Cardiac muscle cell (in vitro differentiated cells and primary cell): ENCODE measurements at regions not wholly inside any gene's neighbourhood (a gene's known extent, or its start where the extent isn't known, plus 50 kb on each side); places are given as distances from the start of the nearest gene placed in this dataset.

Experiments
- DNase-seq, 2 donors: peaks; one replicate each; pipeline versions ENCODE4 v3.0.0 to v3.0.0-alpha.2; 2010 to 2017; ENCODE audit warnings: low read depth in 1 of 2, low spot score in 1 of 2
- H3K27ac ChIP-seq: fragments of 200-600 bp; sonication (generic); 2 replicates; pipeline ENCODE4 v1.5.1; 2016
- H3K27me3 ChIP-seq: fragments of 200-600 bp; sonication (generic); 2 replicates; pipeline ENCODE4 v1.6.0; 2016; ENCODE audit warnings: control low read depth
- H3K36me3 ChIP-seq: fragments of 200-600 bp; sonication (generic); 2 replicates; pipeline ENCODE4 v1.5.1; 2016; ENCODE audit warnings: control low read depth
- H3K4me1 ChIP-seq: fragments of 200-600 bp; sonication (generic); 2 replicates; pipeline ENCODE4 v1.8.1; 2017; ENCODE audit warnings: low read depth, mild to moderate bottlenecking, mixed run types
- H3K4me3 ChIP-seq: fragments of 200-600 bp; sonication (generic); 2 replicates; pipeline ENCODE4 v1.5.1; 2016; ENCODE audit warnings: mild to moderate bottlenecking
- H3K9me3 ChIP-seq: fragments of 200-600 bp; sonication (generic); 2 replicates; pipeline ENCODE4 v1.5.1; 2017; ENCODE audit warnings: low read depth, mild to moderate bottlenecking, control low read depth
- TF ChIP-seq, protein P1 (sequence below): IDR thresholded peaks from 2 replicates; pipeline ENCODE4 v1.5.1; 2012; ENCODE audit warnings: low read depth, mild to moderate bottlenecking, low read length

DNA sequence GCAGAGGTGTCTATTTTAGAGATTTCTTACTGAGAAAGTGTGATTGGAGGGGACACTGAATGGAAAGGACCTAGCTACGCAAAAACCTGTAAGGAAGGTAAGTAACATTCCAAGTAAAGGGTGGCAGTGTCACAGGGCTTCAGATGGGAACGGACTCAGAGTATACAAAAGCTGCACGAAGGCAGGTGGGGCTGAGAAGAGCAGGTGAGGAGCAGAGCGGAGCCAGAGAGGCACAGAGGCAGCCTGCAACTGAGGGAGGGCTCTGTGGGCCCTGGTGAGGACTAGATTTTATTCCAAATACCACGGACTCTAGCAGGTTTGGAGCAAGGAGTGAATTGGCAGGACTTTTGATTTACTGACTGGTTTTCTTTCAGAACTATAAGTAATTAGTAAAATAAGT, 331.3 kb upstream of the PKDCC start:
- no peak for DNase-seq
- no peaks in the 10 kb centered on the region for H3K9me3 ChIP-seq
- H3K4me1 ChIP-seq = no peaks in the 10 kb centered on the region

DNA sequence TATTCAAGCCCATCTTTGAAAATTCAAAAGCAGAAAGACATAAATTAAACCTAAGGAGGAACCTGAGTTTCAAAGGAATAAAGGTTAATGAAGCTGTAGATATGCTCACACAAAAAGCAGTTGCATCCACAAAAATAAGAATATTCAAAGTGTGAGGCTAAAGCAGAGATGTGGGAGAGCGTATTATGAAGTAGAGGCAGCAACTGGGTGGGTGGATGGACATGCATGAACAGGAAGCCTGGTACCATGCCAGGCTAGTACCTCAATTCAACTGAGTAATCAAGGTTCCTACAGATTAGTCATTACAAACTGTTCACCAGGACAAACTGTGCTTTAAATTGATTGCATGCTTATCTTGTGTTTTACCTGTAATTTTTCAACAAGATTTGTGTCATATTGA, 330.0 kb upstream of the PKDCC start:
- peaks cover under 1% of the 10 kb centered on the region for H3K4me1 ChIP-seq
- no peaks in the 10 kb centered on the region for H3K27me3 ChIP-seq
- TF ChIP-seq, protein P1, sequence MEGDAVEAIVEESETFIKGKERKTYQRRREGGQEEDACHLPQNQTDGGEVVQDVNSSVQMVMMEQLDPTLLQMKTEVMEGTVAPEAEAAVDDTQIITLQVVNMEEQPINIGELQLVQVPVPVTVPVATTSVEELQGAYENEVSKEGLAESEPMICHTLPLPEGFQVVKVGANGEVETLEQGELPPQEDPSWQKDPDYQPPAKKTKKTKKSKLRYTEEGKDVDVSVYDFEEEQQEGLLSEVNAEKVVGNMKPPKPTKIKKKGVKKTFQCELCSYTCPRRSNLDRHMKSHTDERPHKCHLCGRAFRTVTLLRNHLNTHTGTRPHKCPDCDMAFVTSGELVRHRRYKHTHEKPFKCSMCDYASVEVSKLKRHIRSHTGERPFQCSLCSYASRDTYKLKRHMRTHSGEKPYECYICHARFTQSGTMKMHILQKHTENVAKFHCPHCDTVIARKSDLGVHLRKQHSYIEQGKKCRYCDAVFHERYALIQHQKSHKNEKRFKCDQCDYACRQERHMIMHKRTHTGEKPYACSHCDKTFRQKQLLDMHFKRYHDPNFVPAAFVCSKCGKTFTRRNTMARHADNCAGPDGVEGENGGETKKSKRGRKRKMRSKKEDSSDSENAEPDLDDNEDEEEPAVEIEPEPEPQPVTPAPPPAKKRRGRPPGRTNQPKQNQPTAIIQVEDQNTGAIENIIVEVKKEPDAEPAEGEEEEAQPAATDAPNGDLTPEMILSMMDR = no peak
- no peaks in the 10 kb centered on the region for H3K36me3 ChIP-seq
- H3K27ac ChIP-seq = no peak overlapping the region
- DNase-seq = no peak
- H3K9me3 ChIP-seq = no peaks in the 10 kb centered on the region
- no peak overlapping the region for H3K4me3 ChIP-seq

More for the DNA sequence above, 331.3 kb upstream of the PKDCC start:
- TF ChIP-seq, protein P1 = no peak
- H3K36me3 ChIP-seq = no peaks in the 10 kb centered on the region
- no peak overlapping the region for H3K4me3 ChIP-seq
- no peaks in the 10 kb centered on the region for H3K27me3 ChIP-seq
- no peak overlapping the region for H3K27ac ChIP-seq

DNA sequence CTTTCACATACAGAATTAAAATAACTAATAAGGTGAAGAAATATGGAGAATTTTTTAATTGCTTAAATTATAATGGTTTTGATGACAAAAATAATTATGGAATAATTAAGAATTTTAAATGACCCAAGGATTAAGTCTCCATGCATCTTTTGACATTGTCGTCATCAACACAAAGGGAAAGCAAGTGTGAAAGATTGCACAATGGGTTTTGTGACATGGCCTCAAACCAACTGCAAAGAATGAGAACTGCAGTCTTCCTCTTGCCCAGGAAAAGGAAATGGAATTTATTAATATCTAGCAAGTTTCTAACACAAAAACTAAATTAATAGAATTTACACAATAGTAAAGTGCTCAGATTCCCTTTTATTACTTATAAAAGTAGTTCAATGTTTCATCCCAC, 329.1 kb upstream of the PKDCC start:
- H3K4me3 ChIP-seq = no peak overlapping the region
- H3K4me1 ChIP-seq = peaks cover 9% of the 10 kb centered on the region
- no peaks in the 10 kb centered on the region for H3K9me3 ChIP-seq
- no peak for DNase-seq
- TF ChIP-seq, protein P1 = no peak
- H3K27me3 ChIP-seq = no peaks in the 10 kb centered on the region
- H3K36me3 ChIP-seq = no peaks in the 10 kb centered on the region
- H3K27ac ChIP-seq = no peak overlapping the region

DNA sequence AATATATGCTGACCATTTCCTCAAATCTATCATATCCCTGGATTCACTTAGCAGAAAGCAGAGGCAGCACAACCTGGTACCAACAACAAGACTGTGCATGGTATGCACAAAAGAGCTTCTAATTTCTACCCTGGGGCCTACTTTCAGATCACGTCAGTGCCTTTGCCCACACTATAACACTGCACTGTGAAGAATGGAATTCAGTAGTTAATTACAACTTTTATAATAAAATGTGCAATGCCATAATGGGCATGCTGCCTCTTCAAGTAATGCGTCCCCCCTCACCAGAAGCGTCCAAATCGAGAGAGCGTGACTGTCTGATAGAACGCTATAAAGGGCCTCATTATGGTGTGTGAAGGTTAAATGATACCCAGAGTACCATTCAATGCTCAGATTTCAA, 328.1 kb upstream of the PKDCC start:
- H3K27me3 ChIP-seq = no peaks in the 10 kb centered on the region
- no peak overlapping the region for H3K4me3 ChIP-seq
- DNase-seq = no peak
- TF ChIP-seq, protein P1 = no peak
- H3K36me3 ChIP-seq = no peaks in the 10 kb centered on the region
- H3K4me1 ChIP-seq = peaks cover 10% of the 10 kb centered on the region
- no peaks in the 10 kb centered on the region for H3K9me3 ChIP-seq
- no peak overlapping the region for H3K27ac ChIP-seq

DNA sequence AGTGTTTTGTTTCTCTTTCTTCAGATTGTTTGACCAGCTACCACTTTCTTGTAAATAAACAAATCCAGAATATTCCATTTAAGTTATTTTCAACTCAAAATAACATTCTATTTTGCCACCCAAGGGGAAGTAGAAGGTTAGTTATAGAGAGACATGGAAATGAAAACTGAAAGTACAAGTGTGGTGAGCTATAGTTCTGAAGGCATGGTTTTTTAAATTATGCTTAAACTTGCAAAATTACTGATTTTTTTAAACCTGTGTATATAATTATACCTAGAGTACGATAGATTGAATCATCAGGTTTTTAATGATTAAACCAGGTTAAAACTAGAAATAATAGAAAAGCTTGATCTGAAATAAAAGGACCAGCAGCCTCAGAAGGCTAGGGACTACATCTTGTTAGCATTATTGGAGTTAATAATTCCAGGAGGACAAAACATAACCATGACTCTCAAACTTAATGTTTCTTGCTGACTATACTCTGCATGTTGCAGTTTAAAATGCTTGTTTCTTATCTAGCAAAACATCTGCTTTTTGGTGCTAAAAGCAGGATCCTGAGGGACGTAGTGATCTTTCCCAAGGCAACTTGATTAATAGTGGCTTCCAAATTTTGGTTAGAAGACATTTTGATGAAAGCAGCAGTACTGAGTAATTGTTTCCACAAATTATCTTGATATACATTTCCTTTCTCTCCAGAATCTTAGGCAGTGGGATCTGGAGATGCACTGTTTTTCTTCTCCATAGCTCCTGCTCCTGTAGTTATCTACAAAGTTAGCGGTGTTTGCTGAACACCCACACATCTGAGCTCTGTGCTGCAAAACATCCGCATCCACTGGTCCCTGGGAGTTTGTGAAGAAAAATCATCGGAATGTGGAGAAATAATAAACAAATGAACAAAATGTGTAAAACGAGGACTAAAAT, 327.2 kb upstream of the PKDCC start:
- no peaks in the 10 kb centered on the region for H3K36me3 ChIP-seq
- no peaks in the 10 kb centered on the region for H3K9me3 ChIP-seq
- no peak overlapping the region for H3K27ac ChIP-seq
- no peak overlapping the region for H3K4me3 ChIP-seq
- DNase-seq = peak in 1 of 2 donors; percentile 46
- no peaks in the 10 kb centered on the region for H3K27me3 ChIP-seq
- TF ChIP-seq, protein P1 = no peak
- H3K4me1 ChIP-seq = peaks cover 10% of the 10 kb centered on the region
